GM21737 (cell line): ENCODE measurements at regions not wholly inside any gene's neighbourhood (a gene's known extent, or its start where the extent isn't known, plus 50 kb on each side); places are given as distances from the start of the nearest gene placed in this dataset.

Experiments used
- ATAC-seq: cut with Tn5 transposase; IDR thresholded peaks from one replicate; pipeline ENCODE4 v1.9.1; 2021; ENCODE audit warnings: mild to moderate bottlenecking, moderate library complexity; ENCODE audit not compliant: unreplicated experiment

DNA sequence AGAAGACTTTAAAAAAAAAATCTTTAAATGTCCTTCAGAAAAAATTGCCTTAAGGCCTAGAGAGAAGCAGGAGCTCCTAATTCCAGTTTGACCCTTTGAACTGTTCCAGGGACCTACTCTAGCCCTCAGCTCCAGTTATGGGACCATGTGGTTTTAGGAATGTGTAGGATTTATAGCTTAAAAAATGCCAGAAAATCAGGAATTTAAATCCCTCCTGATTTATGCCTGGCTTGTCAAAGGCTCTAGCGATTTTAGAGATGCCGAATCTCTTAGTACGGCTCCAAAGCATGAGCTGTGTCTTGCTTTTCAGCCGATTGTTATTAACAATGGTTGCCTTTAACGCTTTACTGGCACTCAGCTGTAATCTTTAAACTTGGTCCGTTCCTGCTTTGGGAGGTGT is 130.6 kb upstream of the NPVF start:
- no peak for ATAC-seq

DNA sequence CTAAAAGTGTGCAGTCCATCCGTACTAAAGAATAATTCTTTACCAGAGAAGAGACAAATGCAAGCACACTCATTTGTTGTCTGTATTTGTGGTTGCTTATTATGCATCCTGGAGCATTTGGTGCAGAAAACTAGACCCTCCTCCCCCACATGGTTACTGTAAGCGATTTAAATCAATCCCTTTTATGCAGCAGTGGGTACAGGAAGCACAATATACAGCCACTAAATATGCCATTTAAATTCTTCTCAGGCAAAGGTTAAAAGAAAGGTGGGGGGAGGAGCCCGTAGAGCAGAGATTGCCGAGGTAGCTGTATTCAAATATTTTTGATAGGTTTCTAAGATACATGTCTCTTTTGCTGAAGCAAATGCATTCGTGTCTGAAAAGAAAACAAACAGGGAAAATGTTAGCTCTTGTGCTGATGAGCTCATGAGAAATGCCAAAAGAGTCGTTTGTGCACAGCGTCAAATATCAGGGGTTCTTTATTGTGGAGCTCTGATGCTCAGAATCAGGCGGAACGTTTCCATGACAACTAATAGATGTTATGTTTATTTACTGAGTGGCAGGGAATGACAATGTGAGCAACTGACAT is 131.3 kb upstream of the NPVF start:
- no peak for ATAC-seq

DNA sequence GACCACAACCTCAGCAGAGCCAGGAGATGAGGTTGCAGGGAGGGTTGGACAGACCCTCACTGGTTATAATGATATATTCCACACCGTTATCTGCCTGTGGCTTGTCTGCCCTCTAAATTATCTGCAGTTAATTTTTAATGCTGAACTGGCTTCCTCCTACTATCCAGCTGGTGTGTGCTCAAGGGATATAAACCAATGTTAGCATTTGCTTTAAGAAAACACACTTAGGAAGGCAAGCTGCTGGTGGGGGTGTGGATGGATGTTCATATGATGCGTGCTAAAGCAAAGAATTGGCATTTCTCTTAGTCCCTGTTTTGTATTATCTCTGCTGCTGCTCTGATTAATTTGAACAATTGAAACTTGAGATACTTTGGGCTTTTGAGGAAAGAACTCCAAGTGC is 132.2 kb upstream of the NPVF start:
- ATAC-seq, result no peak

DNA sequence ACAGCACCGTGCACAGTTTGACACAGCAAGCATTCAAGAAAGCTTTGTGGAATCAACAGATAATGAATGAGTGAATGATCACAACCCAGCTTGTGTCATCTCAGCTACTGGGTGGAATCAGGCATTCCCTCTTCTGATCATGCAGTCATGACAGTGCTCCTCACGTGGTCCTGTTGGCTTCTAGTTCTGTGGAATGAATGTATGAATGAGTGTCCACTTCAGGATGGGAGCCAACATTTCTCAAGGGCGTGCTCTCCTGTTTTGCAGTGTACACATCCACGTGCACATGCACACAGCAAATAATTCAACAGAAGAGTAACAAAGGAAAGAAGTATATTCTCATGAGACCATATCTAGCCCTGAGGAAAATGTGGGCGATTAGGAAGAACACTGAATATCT is 133.1 kb upstream of the NPVF start:
- no peak for ATAC-seq

DNA sequence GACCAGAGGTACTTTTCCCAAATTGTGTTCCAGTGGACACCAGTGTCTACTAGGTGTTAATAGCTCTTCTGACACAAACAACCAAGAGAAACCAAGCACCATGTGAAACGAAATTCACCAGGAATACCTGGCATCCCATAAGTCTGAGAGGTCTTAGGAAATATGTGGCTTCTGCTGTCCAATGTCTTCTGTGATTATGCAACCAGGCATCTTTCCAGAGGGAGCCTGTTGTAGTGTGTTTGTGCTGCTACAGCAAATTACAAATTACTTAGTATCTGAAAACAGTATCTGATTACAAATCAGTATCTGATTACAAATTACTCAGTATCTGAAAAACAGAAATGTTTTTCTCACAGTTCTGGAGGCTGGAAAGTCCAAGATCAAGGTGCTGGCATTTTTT is 133.6 kb upstream of the NPVF start:
- no peak for ATAC-seq

DNA sequence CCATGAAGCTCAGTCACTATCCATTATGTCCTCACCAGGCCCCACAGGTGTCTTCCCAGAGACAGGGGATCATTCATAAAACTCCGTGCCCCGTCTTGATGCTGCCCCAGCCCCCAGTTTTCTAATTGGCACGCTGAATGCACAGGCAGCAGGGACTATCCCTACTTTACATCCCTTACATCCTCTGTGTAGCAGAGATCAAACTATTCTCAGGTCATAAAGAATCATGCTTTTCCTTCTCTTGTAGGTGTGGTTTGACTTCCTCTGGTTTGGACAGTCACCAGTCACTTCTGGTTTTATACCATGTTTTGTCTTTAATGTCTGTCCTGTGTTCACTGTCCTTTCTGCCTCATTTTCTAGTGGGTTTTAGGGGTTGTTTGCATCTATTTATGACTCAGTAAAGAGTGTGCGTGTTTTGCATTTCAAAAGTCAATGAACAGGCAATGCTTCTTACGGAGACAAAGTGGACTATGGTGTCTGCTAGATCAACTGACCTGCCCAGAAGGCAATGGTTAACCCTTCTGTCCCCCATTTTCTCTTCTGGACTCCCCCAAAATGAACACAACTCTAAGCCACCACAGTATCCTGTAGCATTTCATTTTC is 140.4 kb upstream of the NPVF start:
- ATAC-seq, result no peak

DNA sequence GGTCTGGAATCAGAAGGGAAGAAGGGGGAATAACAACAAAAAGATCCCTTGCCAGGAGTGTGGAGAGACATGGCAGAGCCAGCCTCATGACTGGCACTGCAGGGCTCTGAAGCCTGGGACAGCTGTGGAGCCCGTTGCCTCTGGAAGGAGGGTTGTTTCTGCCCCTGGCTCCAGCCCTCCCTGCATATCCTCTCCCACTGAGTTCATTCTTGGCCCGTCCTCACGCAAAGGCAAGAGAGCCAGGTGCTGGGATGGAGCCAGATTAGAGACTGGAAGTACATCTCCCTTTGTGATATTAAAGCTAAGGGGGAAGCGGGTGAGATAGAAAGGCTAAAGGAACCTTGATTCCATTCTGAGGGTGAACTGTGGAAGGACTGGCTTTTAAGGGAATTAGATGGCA is 141.5 kb upstream of the NPVF start:
- ATAC-seq, result no peak

DNA sequence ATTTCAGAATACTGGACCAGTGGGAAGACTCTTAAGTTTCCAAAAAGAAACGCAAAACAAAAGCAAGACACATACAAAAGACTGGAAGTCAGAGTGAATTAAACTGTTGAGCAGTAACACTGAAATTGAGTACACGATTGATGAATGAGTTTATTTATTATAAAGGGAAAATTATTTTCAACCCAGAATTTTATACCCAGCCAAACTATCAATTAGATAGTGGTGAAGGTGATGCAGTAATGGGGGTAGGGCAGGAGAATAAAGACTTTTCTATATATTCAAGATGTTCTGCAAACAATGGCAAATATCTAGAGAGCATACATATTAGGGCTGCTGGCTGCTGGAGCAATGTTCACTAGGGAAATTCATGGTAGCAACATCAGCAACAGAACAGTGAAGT is 143.7 kb upstream of the NPVF start:
- ATAC-seq, result no peak

DNA sequence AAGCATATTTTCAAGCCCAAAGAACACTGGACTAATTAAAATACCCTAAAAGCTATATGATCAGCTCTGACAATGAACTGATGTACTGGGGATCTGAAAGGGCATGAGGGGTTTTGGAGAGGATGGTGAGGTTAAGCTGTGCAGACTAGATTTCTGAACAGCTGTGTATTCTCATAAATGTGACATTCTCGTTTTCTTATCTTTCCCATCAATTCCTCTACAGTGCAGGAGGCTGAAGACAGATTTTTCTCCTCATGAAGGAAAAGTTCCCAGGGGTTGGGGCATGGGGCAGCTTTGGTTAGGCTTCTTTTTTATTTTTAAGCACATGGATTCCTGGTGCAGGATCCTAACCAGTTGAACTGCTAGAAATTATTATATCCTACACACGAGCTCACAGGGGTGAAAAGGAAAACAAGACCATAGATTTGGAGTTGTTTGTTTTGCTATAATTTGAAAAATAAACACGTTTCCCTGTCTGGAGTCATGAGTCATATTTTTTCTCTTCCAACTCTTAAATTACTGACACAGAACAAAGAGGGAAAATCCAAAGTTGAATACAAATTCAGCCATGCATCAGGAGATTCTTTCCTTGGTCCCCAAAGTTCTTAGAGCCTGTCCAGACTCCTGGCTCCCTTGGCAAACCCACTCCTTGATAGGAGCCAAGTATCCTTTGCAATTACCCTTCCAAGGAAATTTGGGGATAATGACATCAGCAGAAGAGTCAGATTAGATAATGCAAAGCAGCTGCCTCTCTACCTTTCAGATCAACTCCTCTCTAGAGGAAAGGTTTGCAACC is 147.7 kb upstream of the NPVF start:
- ATAC-seq, result no peak

DNA sequence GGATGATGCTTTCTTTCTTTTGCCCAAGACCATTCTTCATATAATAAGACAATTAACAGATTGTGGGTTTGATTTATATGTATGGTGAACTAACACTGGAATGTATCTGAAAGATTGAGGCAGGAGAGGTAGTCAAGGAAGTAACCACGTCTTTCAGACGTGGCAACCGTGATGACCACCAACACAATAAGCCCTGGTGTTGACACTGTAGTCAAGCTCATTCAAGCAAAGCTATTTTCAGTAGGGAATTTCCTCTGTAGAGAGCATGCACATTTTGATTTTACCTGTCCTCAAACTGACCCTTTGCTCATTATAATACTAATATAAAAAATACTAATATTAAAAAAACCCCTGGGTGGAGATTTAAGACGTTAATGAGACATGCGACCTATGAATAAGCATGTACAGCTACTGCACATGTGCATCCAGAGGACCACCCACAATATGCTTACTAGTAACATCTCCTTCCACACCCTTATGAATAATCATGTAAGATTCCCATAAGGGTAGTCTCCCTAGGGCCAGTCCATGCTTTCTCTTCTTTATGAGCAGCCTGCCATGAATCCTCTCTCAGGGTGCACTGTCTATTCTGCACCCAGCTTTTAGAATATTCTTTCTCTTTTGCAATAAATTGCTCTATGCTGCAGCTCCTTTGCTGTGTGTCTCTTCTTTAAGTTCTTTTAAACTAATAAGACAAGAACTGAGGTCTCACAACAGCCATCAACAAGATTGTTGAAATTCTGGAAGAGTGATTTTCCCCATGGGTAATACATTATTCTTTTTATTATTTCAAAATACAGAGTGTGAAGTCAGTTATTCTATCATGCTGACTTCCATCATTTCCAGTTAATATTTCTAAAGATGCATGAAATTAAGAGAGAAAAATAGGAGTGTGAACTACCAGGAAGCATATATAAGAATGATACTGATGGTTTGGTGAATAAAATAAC is 151.3 kb upstream of the NPVF start:
- no peak for ATAC-seq

DNA sequence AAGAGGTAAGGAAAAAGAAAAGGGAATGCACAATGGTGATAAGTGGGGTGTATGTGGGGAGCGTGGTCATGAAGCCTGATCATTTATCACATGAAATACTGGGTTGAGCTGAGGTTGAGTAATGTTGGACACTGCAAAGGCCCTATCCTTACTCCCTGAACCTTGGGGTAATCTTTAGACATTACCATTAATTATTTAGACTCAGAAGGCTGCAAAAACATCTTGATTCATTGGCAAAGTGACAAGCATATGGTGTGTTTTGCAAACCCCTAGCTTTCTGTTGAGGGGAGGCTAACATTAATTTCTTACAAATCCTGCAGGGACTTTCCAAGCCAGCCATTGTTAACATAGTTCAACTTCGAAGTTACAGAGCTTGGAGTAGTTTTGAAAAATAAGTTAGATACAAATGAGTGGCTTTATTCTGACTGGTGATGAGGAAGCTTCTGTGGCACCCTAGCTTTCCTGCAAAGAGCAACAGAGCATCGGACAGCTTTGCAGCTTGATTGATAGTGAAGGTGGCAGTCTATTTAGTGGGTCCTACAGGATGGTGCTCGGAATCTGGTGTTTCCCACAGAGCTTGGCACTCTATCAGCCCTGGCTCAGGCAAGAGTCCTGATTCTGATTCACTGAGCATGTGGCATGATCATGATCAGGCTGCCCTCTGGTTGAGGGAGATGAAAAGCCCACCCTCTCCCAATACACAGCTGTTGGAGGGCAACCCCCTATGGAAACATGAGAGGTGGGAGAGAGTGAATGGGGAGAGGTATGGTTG is 153.7 kb upstream of the NPVF start:
- no peak for ATAC-seq

DNA sequence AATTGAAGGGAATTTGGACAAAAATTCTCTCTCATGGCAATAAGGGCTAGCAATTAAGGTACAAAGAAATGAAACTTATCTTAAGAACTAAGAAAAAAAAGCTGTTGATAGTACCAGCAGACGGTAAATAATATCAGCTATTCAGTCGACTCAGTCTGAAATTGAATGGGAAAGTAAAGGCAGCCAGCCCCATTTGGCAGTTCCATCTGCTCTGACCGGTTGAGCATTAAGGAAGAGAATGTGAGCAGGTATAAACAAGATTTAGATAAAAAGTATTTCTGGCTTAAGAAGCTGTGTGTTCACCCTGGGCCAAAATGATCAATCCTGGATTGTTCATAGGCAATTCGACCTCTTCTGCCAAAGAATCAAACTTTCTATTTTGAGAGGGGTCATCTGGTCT is 154.6 kb upstream of the NPVF start:
- ATAC-seq, result no peak

DNA sequence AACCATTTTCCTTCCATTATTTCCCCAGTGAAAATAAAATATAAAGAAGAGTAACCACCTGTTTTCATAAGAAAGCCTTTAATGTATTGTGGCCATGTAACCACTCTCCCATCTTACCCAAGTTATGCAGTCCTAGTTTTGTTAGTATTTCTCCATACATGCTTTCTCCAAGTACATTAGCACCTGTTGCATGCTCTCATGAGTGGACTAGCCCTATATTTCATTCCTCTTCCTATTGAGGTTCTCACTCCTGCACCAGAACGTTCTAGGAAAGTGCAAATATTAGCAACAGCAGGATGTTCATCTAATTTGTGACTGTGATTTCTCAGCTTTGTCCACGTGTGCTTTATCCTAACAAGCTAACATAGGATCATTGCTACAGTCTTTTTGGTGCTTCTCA is 155.1 kb upstream of the NPVF start:
- ATAC-seq, result no peak

DNA sequence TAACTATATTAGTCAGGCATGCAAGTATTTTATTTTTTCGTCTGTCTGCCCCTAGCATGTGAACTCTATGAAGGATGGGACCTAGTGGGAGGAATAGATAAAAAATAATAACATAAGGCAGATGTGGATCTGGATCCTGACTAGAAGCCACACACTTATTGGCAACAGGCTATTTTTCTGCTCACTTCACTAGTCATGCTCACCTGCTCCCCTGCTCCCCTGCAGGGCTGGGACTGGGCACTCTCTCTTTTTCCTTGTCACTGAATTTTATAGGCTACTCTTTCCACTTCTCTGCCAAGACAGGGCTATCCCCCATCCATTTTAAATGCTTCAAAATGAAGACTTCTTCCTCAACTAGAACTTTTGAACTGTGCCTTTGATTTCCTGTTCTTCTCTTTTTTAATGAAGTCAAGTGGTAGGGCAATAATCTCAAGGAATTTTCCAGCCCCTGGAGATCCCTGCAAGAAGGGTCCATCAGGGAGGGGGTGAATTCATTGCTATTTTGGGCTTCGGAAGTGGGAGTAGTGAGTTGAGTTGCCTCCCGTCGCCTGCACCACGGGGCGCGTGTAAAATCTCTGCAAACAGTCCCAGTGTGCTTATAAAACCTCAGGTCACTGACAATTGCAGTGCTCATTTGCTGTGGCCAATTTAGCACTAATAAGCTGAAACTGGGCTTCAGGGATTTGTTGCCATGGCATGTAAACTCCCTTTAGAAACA is 156.7 kb upstream of the NPVF start:
- ATAC-seq, result no peak

DNA sequence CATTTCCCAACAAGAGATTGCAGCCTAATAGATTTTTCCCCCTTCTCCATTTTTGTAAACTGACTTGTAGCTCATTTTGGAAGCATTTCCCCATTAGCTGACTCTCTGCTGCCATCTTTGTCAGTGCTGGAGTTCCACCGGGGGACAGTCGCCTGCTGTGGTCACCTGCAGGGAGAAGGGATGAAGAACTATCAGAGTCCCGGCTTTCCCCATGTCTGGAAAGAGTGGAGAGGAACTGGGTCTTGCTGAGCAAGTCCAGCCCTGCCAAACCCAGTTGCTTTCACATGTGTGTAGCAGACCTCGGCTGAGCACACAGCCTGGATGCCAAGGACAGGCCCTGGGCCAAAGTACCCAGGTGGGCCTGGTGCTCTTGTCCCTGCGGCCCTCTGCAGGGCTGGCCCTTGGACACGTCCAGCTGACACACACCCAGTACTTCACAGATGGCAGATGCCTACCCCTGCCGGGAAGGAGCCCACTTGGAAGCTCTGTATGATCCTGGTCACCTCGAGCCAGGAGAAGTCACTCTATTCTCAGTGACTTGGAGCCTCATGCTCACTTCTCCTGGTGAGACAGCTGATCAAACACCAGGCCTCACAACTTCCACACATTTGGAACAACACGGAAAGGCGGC is 157.3 kb upstream of the NPVF start:
- no peak for ATAC-seq

DNA sequence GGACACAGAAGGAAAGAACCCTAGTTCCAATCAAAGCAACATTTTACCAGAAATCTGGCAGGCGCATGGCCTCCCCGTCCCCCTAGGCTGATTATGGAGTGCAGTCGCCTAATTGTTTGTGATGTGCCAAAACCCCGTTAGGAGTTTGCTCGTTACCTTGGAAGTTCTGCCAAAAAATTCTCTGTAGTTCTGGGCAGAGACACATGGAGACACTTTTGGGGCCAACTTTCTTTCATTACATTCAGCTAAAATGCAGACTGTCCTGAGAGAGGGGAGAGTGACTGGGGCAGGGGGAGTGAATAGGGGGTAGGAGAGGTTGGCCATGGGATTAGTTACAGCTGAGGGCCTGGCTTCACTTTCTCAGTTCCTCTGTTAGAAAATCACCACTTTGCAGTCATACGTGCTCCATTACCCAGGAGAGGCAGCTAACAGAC is 158.0 kb upstream of the NPVF start:
- no peak for ATAC-seq

DNA sequence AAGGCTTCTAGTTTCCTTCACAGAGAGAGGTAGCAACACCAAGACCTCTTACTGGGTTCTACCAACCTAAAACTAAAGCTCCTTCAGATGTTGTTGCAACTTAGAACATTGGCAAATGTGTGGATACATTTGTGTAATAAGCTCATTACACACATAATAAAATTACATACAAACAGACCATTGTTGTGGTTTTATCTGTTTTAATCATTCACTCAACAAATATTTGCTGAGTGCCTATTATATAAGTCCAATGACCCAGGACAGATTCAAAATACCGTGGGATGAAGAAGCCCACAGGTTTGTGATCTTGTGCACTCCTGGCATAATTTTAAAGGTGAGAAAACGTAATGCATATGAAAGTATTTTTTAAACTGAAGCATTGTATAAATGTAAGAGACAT is 160.4 kb upstream of the NPVF start:
- no peak for ATAC-seq

DNA sequence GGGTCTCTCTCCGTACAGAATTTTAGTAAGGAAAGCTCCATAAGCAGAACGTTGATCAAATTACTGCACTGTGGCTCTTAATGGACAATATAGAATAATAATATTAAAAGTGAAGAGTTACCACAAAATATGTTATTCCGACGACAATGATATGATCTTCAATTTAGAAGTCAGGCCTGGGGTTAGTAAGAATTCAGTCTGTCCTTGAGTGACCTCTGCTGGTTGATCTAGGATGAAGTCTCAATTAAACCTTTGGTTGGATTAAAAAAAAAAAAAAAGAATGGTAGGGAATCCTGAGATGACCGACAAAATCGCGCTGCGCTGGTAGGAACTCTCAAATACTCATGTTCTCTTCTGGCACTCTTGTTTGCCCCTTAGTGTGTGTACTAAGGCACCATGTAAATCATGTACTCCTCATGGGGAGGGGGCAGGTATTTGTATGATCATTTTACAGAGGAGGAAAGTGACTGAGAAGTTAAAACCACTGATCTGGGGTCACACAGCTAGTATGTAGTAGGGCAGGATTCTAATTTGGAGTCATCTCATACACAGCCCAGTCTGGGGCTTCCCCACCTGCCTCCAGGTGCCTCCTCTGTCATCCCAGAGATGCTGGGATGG is 161.3 kb upstream of the NPVF start:
- no peak for ATAC-seq

DNA sequence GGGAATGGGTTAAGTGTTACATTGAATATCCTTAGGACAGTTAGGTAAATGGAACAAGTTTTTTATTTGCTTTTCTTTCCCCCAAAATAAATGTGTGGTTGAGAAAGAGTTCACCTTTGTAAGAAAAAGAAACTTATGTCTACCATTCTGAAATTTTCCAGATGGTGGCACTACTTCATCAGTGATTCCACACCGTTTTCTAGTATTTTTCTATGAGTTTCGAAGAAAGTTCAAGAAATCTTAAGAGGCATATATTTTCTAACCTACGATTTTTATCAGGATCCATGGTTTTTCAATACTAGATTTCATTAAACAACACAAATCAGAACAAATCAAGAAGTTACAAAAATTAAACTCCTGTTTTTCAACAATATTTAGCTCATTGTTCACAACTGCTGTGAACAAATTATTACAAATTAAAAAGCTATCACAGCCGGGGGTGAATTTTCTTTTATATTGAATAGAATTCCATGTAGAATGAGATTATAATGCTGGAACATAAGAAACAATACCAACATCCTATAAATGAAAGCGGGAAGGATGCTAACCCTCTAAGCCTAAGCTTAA is 163.1 kb upstream of the NPVF start:
- no peak for ATAC-seq
